ENCODE measurements at regions not wholly inside any gene's neighbourhood (a gene's known extent, or its start where the extent isn't known, plus 50 kb on each side); places are given as distances from the start of the nearest gene placed in this dataset.

DNA sequence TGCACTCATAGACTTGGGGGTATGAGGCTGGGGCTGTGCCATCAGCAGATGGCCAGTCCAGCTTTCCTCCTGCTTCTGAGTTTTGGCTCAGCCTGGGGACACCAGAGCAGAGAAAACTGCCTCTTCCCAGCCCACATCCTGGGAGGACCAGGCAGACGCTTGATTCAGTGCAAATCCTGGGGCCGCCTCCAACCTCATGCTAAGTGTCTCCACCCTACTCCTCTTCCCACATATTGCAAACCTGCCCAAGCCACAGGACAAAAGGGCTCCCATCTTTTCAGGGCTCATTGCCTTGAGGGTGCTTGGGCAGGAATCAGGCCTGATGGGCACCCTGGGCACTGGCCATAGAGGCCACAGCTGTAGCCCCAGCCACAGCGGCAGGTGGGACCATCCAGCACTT lies 79.7 kb upstream of the SHANK2 start:
- H3K4me1 ChIP-seq, result no peaks in the 10 kb centered on the region
- H3K36me3 ChIP-seq (ENCODE audit: low read depth, missing control alignments), result no peaks in the 10 kb centered on the region
- intact Hi-C loops (cut with DNase I; ENCODE audit: low total_unique reads), result no loop called here
- DNase-seq, result no peak
- no peaks in the 10 kb centered on the region for H3K27me3 ChIP-seq
- H3K4me3 ChIP-seq, result no peak overlapping the region
- H3K9me3 ChIP-seq, result no peaks in the 10 kb centered on the region
- no peak overlapping the region for H3K27ac ChIP-seq
- TF ChIP-seq POLR2A (IDR thresholded peaks at IDR 0.05) (no peak), CTCF (IDR thresholded peaks at IDR 0.05) (no peak)
- 94 to 97% methylated on average over 3 of the region's 3 CpGs for WGBS, 2 donors

GRCh38 chr11:71331631-71332030 lies 79.3 kb upstream of the SHANK2 start:
- H3K36me3 ChIP-seq (ENCODE audit: low read depth, missing control alignments), result no peaks in the 10 kb centered on the region
- no peaks in the 10 kb centered on the region for H3K4me1 ChIP-seq
- H3K27me3 ChIP-seq, result no peaks in the 10 kb centered on the region
- no peak overlapping the region for H3K27ac ChIP-seq
- no peak overlapping the region for H3K4me3 ChIP-seq
- intact Hi-C loops (cut with DNase I; ENCODE audit: low total_unique reads), result no loop called here
- DNase-seq, result no peak
- H3K9me3 ChIP-seq, result no peaks in the 10 kb centered on the region
- TF ChIP-seq POLR2A (IDR thresholded peaks at IDR 0.05) (no peak), CTCF (IDR thresholded peaks at IDR 0.05) (no peak)
- WGBS, 2 donors, result 70 to 88% methylated on average over 3 of the region's 3 CpGs

GRCh38 chr11:71330996-71331395 lies 78.6 kb upstream of the SHANK2 start:
- no peaks in the 10 kb centered on the region for H3K36me3 ChIP-seq (ENCODE audit: low read depth, missing control alignments)
- H3K27me3 ChIP-seq, result no peaks in the 10 kb centered on the region
- no peaks in the 10 kb centered on the region for H3K9me3 ChIP-seq
- 92 to 98% methylated on average over 3 of the region's 3 CpGs for WGBS, 2 donors
- no peak for DNase-seq
- H3K27ac ChIP-seq, result no peak overlapping the region
- no peak overlapping the region for H3K4me3 ChIP-seq
- TF ChIP-seq CTCF (IDR thresholded peaks at IDR 0.05) (no peak), POLR2A (IDR thresholded peaks at IDR 0.05) (no peak)
- intact Hi-C loops (cut with DNase I; ENCODE audit: low total_unique reads), result no loop called here
- no peaks in the 10 kb centered on the region for H3K4me1 ChIP-seq

GRCh38 chr11:71330349-71330748 lies 78.0 kb upstream of the SHANK2 start:
- WGBS, 2 donors, result 89 to 90% methylated on average over 8 to 10 of the region's 10 CpGs
- no peaks in the 10 kb centered on the region for H3K9me3 ChIP-seq

More at GRCh38 chr11:71330349-71330748, 78.0 kb upstream of the SHANK2 start:
- Histone ChIP-seq H3K36me3 (ENCODE audit: low read depth, missing control alignments) (no peaks in the 10 kb centered on the region), H3K4me3 (no peak overlapping the region), H3K27ac (no peak overlapping the region), H3K4me1 (no peaks in the 10 kb centered on the region), H3K27me3 (no peaks in the 10 kb centered on the region)
- TF ChIP-seq CTCF (IDR thresholded peaks at IDR 0.05), result no peak
- TF ChIP-seq POLR2A (IDR thresholded peaks at IDR 0.05), result no peak
- intact Hi-C loops (cut with DNase I; ENCODE audit: low total_unique reads), result no loop called here
- no peak for DNase-seq
